PC-9 (cell line): ENCODE measurements at regions not wholly inside any gene's neighbourhood (a gene's known extent, or its start where the extent isn't known, plus 50 kb on each side); places are given as distances from the start of the nearest gene placed in this dataset.

Source experiments
- BruUV-seq: library from RNA; stranded (reverse); fragments of 400-500 nt; replicated peaks from 2 replicates; lab custom pipeline; 2021; lab: Mats Ljungman, UMichigan
- CTCF ChIA-PET: fragments of 300-600 bp; sonication (Branson Sonifier 250); formaldehyde crosslinking; loops from one replicate; lab custom pipeline; 2022; ENCODE audit warnings: antibody characterized with exemption; lab: Charles Lee
- POLR2A ChIA-PET: fragments of 300-600 bp; sonication (Branson Sonifier 250); formaldehyde crosslinking; loops from one replicate; lab custom pipeline; 2022; ENCODE audit warnings: antibody characterized with exemption; ENCODE audit not compliant: unreplicated experiment; lab: Charles Lee
- DNase-seq, 2 experiments: peaks; one replicate each; pipeline versions ENCODE4 v3.0.0 to v3.0.0-alpha.2; 2015 to 2022; ENCODE audit warnings: mixed read lengths in 1 of 2
- H2AFZ ChIP-seq: fragments of 200-600 bp; sonication (generic); 2 replicates; pipeline ENCODE4 v1.8.1; 2017; ENCODE audit warnings: antibody characterized with exemption
- H3F3A ChIP-seq: fragments of 200-600 bp; sonication (generic); 2 replicates; pipeline ENCODE4 v1.8.1; 2017; ENCODE audit warnings: antibody characterized with exemption, mild to moderate bottlenecking, low read depth; ENCODE audit not compliant: insufficient read depth
- H3K27ac ChIP-seq: fragments of 200-600 bp; sonication (generic); 2 replicates; pipeline ENCODE4 v1.6.1; 2016; ENCODE audit warnings: mixed run types
- H3K27me3 ChIP-seq: fragments of 200-600 bp; sonication (generic); 2 replicates; pipeline ENCODE4 v1.6.1; 2016; ENCODE audit warnings: low read depth, mixed run types; ENCODE audit not compliant: insufficient read depth
- H3K36me3 ChIP-seq: fragments of 200-600 bp; sonication (generic); 2 replicates; pipeline ENCODE4 v1.6.1; 2016; ENCODE audit warnings: low read depth, mixed run types
- H3K4me1 ChIP-seq: fragments of 200-600 bp; sonication (generic); replicated peaks from 2 replicates; pipeline ENCODE4 v1.6.1; 2016; ENCODE audit warnings: mixed run types; ENCODE audit not compliant: insufficient read depth
- H3K4me2 ChIP-seq: fragments of 200-600 bp; sonication (generic); 2 replicates; pipeline ENCODE4 v1.6.1; 2017; ENCODE audit warnings: mixed run types
- H3K4me3 ChIP-seq: fragments of 200-600 bp; sonication (generic); 2 replicates; pipeline ENCODE4 v1.6.1; 2016; ENCODE audit warnings: mixed run types
- H3K79me2 ChIP-seq: fragments of 200-600 bp; sonication (generic); 2 replicates; pipeline ENCODE4 v1.6.1; 2017; ENCODE audit warnings: low read depth, mixed run types
- H3K9me2 ChIP-seq: fragments of 200-600 bp; sonication (generic); 2 replicates; pipeline ENCODE4 v1.8.1; 2017; ENCODE audit warnings: mild to moderate bottlenecking; ENCODE audit not compliant: insufficient read depth
- H3K9me3 ChIP-seq: fragments of 200-600 bp; sonication (generic); 2 replicates; pipeline ENCODE4 v1.8.1; 2016; ENCODE audit warnings: low read depth; ENCODE audit not compliant: insufficient read depth
- H4K20me1 ChIP-seq: fragments of 200-600 bp; sonication (generic); 2 replicates; pipeline ENCODE4 v1.8.1; 2017; ENCODE audit not compliant: insufficient read depth
- EZH2 ChIP-seq: fragments of 200-600 bp; sonication (generic); IDR thresholded peaks from 2 replicates; pipeline ENCODE4 v1.8.0; 2017; ENCODE audit warnings: antibody characterized with exemption, low read depth
- intact Hi-C: fragments of 100-400 bp; cut with micrococcal nuclease; formaldehyde crosslinking; loops from one replicate; pipeline ENCODE4 v1.10.0; 2022; ENCODE audit not compliant: unreplicated experiment
- TF ChIP-seq, protein P1 (sequence below): fragments of 200-600 bp; sonication (generic); conservative IDR thresholded peaks from 2 replicates; pipeline ENCODE4 v1.6.1; 2017; ENCODE audit warnings: mixed run types, antibody characterized with exemption, mild to moderate bottlenecking, moderate library complexity

DNA sequence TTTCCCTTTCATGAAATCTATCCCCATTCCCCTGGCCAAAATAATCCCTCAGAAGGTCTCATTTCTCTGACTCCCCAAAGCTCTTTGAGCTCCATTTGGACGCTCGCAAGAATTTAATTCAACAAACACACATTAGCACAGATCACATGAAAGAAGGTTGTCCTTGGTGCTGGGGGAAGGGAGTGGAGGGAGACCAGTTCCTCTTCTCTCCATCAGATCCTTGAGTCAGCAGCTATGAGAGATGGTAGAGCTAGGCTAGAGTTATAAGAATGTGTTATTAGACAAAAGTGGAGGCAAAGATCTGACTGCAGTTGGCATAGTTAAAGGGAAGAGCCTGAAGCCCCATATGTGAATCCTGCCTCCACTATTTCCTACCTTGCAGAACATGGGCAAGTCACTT is 184.2 kb upstream of the CDYL start:
- H3K9me3 ChIP-seq = no peaks in the 10 kb centered on the region
- intact Hi-C loops = no loop called here

GRCh38 chr6:4591218-4591617 is 185.0 kb upstream of the CDYL start:
- Histone ChIP-seq H3K79me2 (no peaks in the 10 kb centered on the region), H3F3A (no peaks in the 10 kb centered on the region), H3K4me3 (no peak overlapping the region), H3K4me2 (no peak overlapping the region), H3K4me1 (0 out of 2 replicates have a peak, but pooled peaks cover 4% of the 10 kb centered on the region), H3K9me2 (no peaks in the 10 kb centered on the region), H2AFZ (no peak overlapping the region), H4K20me1 (no peaks in the 10 kb centered on the region), H3K27me3 (no peaks in the 10 kb centered on the region), H3K27ac (no peak overlapping the region), H3K9me3 (no peaks in the 10 kb centered on the region), H3K36me3 (no peaks in the 10 kb centered on the region)
- intact Hi-C loops = no loop called here
- no TSS peak for BruUV-seq
- DNase-seq = no peak
- TF ChIP-seq, protein P1, sequence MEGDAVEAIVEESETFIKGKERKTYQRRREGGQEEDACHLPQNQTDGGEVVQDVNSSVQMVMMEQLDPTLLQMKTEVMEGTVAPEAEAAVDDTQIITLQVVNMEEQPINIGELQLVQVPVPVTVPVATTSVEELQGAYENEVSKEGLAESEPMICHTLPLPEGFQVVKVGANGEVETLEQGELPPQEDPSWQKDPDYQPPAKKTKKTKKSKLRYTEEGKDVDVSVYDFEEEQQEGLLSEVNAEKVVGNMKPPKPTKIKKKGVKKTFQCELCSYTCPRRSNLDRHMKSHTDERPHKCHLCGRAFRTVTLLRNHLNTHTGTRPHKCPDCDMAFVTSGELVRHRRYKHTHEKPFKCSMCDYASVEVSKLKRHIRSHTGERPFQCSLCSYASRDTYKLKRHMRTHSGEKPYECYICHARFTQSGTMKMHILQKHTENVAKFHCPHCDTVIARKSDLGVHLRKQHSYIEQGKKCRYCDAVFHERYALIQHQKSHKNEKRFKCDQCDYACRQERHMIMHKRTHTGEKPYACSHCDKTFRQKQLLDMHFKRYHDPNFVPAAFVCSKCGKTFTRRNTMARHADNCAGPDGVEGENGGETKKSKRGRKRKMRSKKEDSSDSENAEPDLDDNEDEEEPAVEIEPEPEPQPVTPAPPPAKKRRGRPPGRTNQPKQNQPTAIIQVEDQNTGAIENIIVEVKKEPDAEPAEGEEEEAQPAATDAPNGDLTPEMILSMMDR = no peak
- TF ChIP-seq EZH2 = no peak
- CTCF ChIA-PET = no interaction called here
- POLR2A ChIA-PET = no interaction called here

More for the DNA sequence above, 184.2 kb upstream of the CDYL start:
- DNase-seq = no peak
- Histone ChIP-seq H2AFZ (no peak overlapping the region), H4K20me1 (no peaks in the 10 kb centered on the region), H3K4me2 (no peak overlapping the region), H3K79me2 (no peaks in the 10 kb centered on the region), H3K36me3 (no peaks in the 10 kb centered on the region), H3K27me3 (no peaks in the 10 kb centered on the region), H3K9me2 (no peaks in the 10 kb centered on the region), H3F3A (no peaks in the 10 kb centered on the region), H3K4me1 (no peaks in the 10 kb centered on the region), H3K4me3 (no peak overlapping the region), H3K27ac (no peak overlapping the region)
- ChIA-PET POLR2A (no interaction called here), CTCF (no interaction called here)
- no peak for TF ChIP-seq EZH2
- TF ChIP-seq, protein P1 = no peak
- no TSS peak for BruUV-seq

DNA sequence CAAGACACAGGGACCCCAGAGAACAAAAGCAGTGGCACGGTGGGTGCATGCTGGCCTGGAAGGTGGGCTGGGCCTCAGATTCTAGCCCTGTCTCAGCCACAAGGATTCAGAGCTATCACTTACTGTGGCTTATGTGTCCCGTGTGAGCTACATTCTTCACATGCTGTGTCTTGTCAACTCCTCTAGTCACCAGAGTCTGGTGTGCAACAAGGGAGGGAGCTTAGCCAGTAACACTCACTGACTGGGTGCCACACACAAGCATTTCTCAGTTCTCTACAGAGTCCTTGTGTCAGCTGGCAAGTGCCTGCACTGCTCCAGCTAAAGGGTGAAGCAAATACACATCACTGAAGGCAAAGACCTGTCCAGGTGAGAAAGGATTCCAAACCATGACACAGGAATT is 186.9 kb upstream of the CDYL start:
- no TSS peak for BruUV-seq
- H3K9me3 ChIP-seq = no peaks in the 10 kb centered on the region
- DNase-seq = no peak
- no peak overlapping the region for H3K27ac ChIP-seq
- H3K79me2 ChIP-seq = no peaks in the 10 kb centered on the region
- H3F3A ChIP-seq = no peaks in the 10 kb centered on the region
- CTCF ChIA-PET = interaction anchor here (0.5 kb wide), 1 partner anchor 25 kb away, joined by 4 read pairs; no protein-coding TSS in a partner anchor
- TF ChIP-seq, protein P1 = no peak
- no peak for TF ChIP-seq EZH2
- no peaks in the 10 kb centered on the region for H3K9me2 ChIP-seq
- H3K36me3 ChIP-seq = no peaks in the 10 kb centered on the region
- no peaks in the 10 kb centered on the region for H4K20me1 ChIP-seq
- 0 out of 2 replicates have a peak, but pooled peaks cover 9% of the 10 kb centered on the region for H3K4me1 ChIP-seq
- H3K4me2 ChIP-seq = no peak overlapping the region
- H2AFZ ChIP-seq = no peak overlapping the region
- H3K4me3 ChIP-seq = no peak overlapping the region
- H3K27me3 ChIP-seq = no peaks in the 10 kb centered on the region
- POLR2A ChIA-PET = no interaction called here
- intact Hi-C loops = no loop called here
